GM23338 (cell line): ENCODE measurements at regions not wholly inside any gene's neighbourhood (a gene's known extent, or its start where the extent isn't known, plus 50 kb on each side); places are given as distances from the start of the nearest gene placed in this dataset.

Experiments
- ATAC-seq: fragments of 200-7000 bp; cut with Tn5 transposase; 3 replicates; pipeline ENCODE4 v1.9.1; 2020
- DNase-seq: peaks from one replicate; pipeline ENCODE4 v3.0.0-alpha.2; 2015; ENCODE audit warnings: low spot score
- H2AFZ ChIP-seq: fragments of 200-600 bp; sonication (generic); 2 replicates; pipeline ENCODE4 v1.8.0; 2016; ENCODE audit warnings: antibody characterized with exemption, mild to moderate bottlenecking, moderate library complexity
- H3F3A ChIP-seq: fragments of 200-600 bp; sonication (generic); replicated peaks from 2 replicates; pipeline ENCODE4 v1.8.0; 2017; ENCODE audit warnings: antibody characterized with exemption, mixed run types, low read depth
- H3K27ac ChIP-seq: fragments of 200-600 bp; sonication (generic); 2 replicates; pipeline ENCODE4 v1.6.1; 2016; ENCODE audit warnings: low read depth
- H3K27me3 ChIP-seq: fragments of 200-600 bp; sonication (generic); 2 replicates; pipeline ENCODE4 v1.8.0; 2016; ENCODE audit warnings: mild to moderate bottlenecking, mixed run types, moderate library complexity; ENCODE audit not compliant: insufficient read depth
- H3K36me3 ChIP-seq: fragments of 200-600 bp; sonication (generic); 2 replicates; pipeline ENCODE4 v1.8.0; 2016; ENCODE audit warnings: mild to moderate bottlenecking; ENCODE audit not compliant: insufficient read depth
- H3K4me1 ChIP-seq: fragments of 200-600 bp; sonication (generic); 2 replicates; pipeline ENCODE4 v1.8.0; 2016; ENCODE audit warnings: mild to moderate bottlenecking, moderate library complexity; ENCODE audit not compliant: insufficient read depth
- H3K4me2 ChIP-seq: fragments of 200-600 bp; sonication (generic); 2 replicates; pipeline ENCODE4 v1.7.1; 2017; ENCODE audit warnings: mixed run types
- H3K4me3 ChIP-seq: fragments of 200-600 bp; sonication (generic); 2 replicates; pipeline ENCODE4 v1.6.1; 2016; ENCODE audit warnings: mixed run types
- H3K79me2 ChIP-seq: fragments of 200-600 bp; sonication (generic); replicated peaks from 2 replicates; pipeline ENCODE4 v1.8.0; 2017; ENCODE audit warnings: mild to moderate bottlenecking; ENCODE audit not compliant: insufficient read depth
- H3K9me2 ChIP-seq: fragments of 200-600 bp; sonication (generic); 2 replicates; pipeline ENCODE4 v1.8.0; 2017; ENCODE audit not compliant: insufficient read depth
- H4K20me1 ChIP-seq: fragments of 200-600 bp; sonication (generic); replicated peaks from 2 replicates; pipeline ENCODE4 v1.8.0; 2017; ENCODE audit warnings: mild to moderate bottlenecking; ENCODE audit not compliant: insufficient read depth
- H3K27ac Mint-ChIP-seq: 2 replicates; pipeline ENCODE4 v1.8.0; 2020; ENCODE audit warnings: inconsistent platforms, mild to moderate bottlenecking, moderate library complexity, mixed read lengths
- H3K27me3 Mint-ChIP-seq: 3 replicates; pipeline ENCODE4 v1.8.0; 2022; ENCODE audit warnings: low read depth, mild to moderate bottlenecking, moderate library complexity, mixed read lengths, inconsistent platforms; ENCODE audit not compliant: insufficient read depth, poor library complexity
- H3K36me3 Mint-ChIP-seq: 3 replicates; pipeline ENCODE4 v1.8.0; 2021; ENCODE audit warnings: low read depth, mild to moderate bottlenecking, inconsistent platforms, moderate library complexity, mixed read lengths
- H3K4me1 Mint-ChIP-seq: 3 replicates; pipeline ENCODE4 v1.8.0; 2020; ENCODE audit warnings: mild to moderate bottlenecking, inconsistent platforms, mixed read lengths
- H3K4me3 Mint-ChIP-seq: 3 replicates; pipeline ENCODE4 v1.8.0; 2021; ENCODE audit warnings: moderate library complexity, mild to moderate bottlenecking, inconsistent platforms, mixed read lengths
- H3K9me3 Mint-ChIP-seq: 3 replicates; pipeline ENCODE4 v1.8.0; 2020; ENCODE audit warnings: moderate library complexity, mild to moderate bottlenecking, inconsistent platforms, mixed read lengths
- CREB1 ChIP-seq: fragments of 250-450 bp; sonication (Bioruptor Pico); IDR thresholded peaks from 2 replicates; pipeline ENCODE4 v1.5.0; 2020; ENCODE audit warnings: low read depth, mild to moderate bottlenecking, moderate library complexity
- CTCF ChIP-seq, 2 experiments: fragments of 200-600 bp in 1 of 2; sonication (generic) in 1 of 2; conservative IDR thresholded peaks; 2 replicates each; pipeline versions ENCODE4 v1.5.1 to v1.6.1; 2016 to 2017; ENCODE audit warnings: antibody characterized with exemption in 2 of 2, low read depth in 2 of 2, mild to moderate bottlenecking in 2 of 2, moderate library complexity in 1 of 2
- ETS1 ChIP-seq: IDR thresholded peaks from 2 replicates; pipeline ENCODE4 v1.6.1; 2016; ENCODE audit warnings: antibody characterized with exemption
- EZH2 ChIP-seq: fragments of 200-600 bp; sonication (generic); IDR thresholded peaks from one replicate; pipeline ENCODE4 v1.8.0; 2017; ENCODE audit warnings: antibody characterized with exemption, mild to moderate bottlenecking, low read depth; ENCODE audit not compliant: unreplicated experiment
- EZH2phosphoT487 ChIP-seq: fragments of 200-600 bp; sonication (generic); IDR thresholded peaks from one replicate; pipeline ENCODE4 v1.8.1; 2018; ENCODE audit warnings: antibody characterized with exemption; ENCODE audit not compliant: unreplicated experiment
- JUNB ChIP-seq: IDR thresholded peaks from one replicate; pipeline ENCODE4 v1.6.1; 2016; ENCODE audit warnings: antibody characterized with exemption; ENCODE audit not compliant: unreplicated experiment
- NANOG ChIP-seq: IDR thresholded peaks from 2 replicates; pipeline ENCODE4 v1.6.1; 2016; ENCODE audit warnings: antibody characterized with exemption, borderline replicate concordance
- POLR2AphosphoS5 ChIP-seq: IDR thresholded peaks from 2 replicates; pipeline ENCODE4 v1.6.1; 2016; ENCODE audit warnings: antibody characterized with exemption, low read depth
- REST ChIP-seq: IDR thresholded peaks from one replicate; pipeline ENCODE4 v1.6.1; 2018; ENCODE audit warnings: antibody characterized with exemption; ENCODE audit not compliant: unreplicated experiment
- STAT1 ChIP-seq: IDR thresholded peaks from one replicate; pipeline ENCODE4 v1.6.1; 2016; ENCODE audit warnings: antibody characterized with exemption; ENCODE audit not compliant: unreplicated experiment
- ZNF114 ChIP-seq: fragments of 250-450 bp; sonication (Bioruptor Pico); IDR thresholded peaks from 2 replicates; pipeline ENCODE4 v1.5.0; 2020; ENCODE audit warnings: mild to moderate bottlenecking, moderate library complexity
- ZNF331 ChIP-seq: fragments of 250-450 bp; sonication (Bioruptor Pico); IDR thresholded peaks from 2 replicates; pipeline ENCODE4 v1.5.0; 2020; ENCODE audit warnings: low read depth, mild to moderate bottlenecking, moderate library complexity
- ZNF462 ChIP-seq: fragments of 250-450 bp; sonication (Bioruptor Pico); IDR thresholded peaks from 2 replicates; pipeline ENCODE4 v1.5.0; 2020; ENCODE audit warnings: mild to moderate bottlenecking, moderate library complexity

- Mint-ChIP-seq H3K9me3 (peaks cover 20% of the 10 kb centered on the region), H3K4me3 (no peak overlapping the region), H3K27me3 (no peaks in the 10 kb centered on the region), H3K4me1 (no peaks in the 10 kb centered on the region), H3K36me3 (peaks cover 18% of the 10 kb centered on the region; the same call in 2 of the 3 replicates), H3K27ac (no peak overlapping the region)
- H3K27ac ChIP-seq, result no peak overlapping the region
- peaks cover 9% of the 10 kb centered on the region; the same call in 1 of the 2 replicates for H3K36me3 ChIP-seq
- H3K27me3 ChIP-seq, result no peaks in the 10 kb centered on the region
- no peak overlapping the region for H3K4me2 ChIP-seq
- no peaks in the 10 kb centered on the region for H3K4me1 ChIP-seq
- no peak overlapping the region for H2AFZ ChIP-seq
- H4K20me1 ChIP-seq, result no peaks in the 10 kb centered on the region
- H3K9me2 ChIP-seq, result 0 out of 2 replicates have a peak, but pooled peaks cover 2% of the 10 kb centered on the region
- no peak overlapping the region for H3K4me3 ChIP-seq
- no peak for DNase-seq
- no peak for ATAC-seq
- H3F3A ChIP-seq, result no peaks in the 10 kb centered on the region
- TF ChIP-seq ZNF114 (CRISPR knock-in tag) (no peak), CTCF (conservative IDR thresholded peaks at IDR 0.05; ENCODE audit: low read depth in 2 of 2) (no peak), NANOG (no peak), REST (no peak), ZNF331 (CRISPR knock-in tag) (no peak), CREB1 (CRISPR knock-in tag) (no peak), POLR2AphosphoS5 (no peak), JUNB (no peak), ZNF462 (CRISPR knock-in tag) (no peak), ETS1 (no peak), EZH2phosphoT487 (no peak), EZH2 (no peak), STAT1 (no peak)
- no peaks in the 10 kb centered on the region for H3K79me2 ChIP-seq
Observed at GRCh38 chr1:194809665-194810064, 1623.3 kb upstream of the B3GALT2 start.
